Coronary artery (tissue), 2 donors: ENCODE measurements at regions not wholly inside any gene's neighbourhood (a gene's known extent, or its start where the extent isn't known, plus 50 kb on each side); places are given as distances from the start of the nearest gene placed in this dataset.

ENCODE experiments used
- DNase-seq: peaks from one replicate; pipeline ENCODE4 v3.0.0-alpha.2; 2017; ENCODE audit warnings: low spot score
- H3K27ac ChIP-seq, 2 donors: fragments of 200-600 bp; sonication (generic); one replicate each; pipeline ENCODE4 v1.5.1; 2016 to 2019
- H3K4me3 ChIP-seq: fragments of 200-600 bp; sonication (generic); 2 replicates; pipeline ENCODE4 v1.5.1; 2016; ENCODE audit warnings: mild to moderate bottlenecking, moderate library complexity
- TF ChIP-seq, protein P1 (sequence below): fragments of 200-600 bp; sonication (generic); IDR thresholded peaks from one replicate; pipeline ENCODE4 v1.5.1; 2019; ENCODE audit warnings: antibody characterized with exemption

- DNase-seq = no peak
- TF ChIP-seq, protein P1, sequence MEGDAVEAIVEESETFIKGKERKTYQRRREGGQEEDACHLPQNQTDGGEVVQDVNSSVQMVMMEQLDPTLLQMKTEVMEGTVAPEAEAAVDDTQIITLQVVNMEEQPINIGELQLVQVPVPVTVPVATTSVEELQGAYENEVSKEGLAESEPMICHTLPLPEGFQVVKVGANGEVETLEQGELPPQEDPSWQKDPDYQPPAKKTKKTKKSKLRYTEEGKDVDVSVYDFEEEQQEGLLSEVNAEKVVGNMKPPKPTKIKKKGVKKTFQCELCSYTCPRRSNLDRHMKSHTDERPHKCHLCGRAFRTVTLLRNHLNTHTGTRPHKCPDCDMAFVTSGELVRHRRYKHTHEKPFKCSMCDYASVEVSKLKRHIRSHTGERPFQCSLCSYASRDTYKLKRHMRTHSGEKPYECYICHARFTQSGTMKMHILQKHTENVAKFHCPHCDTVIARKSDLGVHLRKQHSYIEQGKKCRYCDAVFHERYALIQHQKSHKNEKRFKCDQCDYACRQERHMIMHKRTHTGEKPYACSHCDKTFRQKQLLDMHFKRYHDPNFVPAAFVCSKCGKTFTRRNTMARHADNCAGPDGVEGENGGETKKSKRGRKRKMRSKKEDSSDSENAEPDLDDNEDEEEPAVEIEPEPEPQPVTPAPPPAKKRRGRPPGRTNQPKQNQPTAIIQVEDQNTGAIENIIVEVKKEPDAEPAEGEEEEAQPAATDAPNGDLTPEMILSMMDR = no peak
- Histone ChIP-seq H3K4me3 (peak overlapping the region; percentile 57), H3K27ac (peak overlapping the region; percentile 41 to 69)
Observed at GRCh38 chr10:29858702-29859267, 200.6 kb downstream of the JCAD start.

DNA sequence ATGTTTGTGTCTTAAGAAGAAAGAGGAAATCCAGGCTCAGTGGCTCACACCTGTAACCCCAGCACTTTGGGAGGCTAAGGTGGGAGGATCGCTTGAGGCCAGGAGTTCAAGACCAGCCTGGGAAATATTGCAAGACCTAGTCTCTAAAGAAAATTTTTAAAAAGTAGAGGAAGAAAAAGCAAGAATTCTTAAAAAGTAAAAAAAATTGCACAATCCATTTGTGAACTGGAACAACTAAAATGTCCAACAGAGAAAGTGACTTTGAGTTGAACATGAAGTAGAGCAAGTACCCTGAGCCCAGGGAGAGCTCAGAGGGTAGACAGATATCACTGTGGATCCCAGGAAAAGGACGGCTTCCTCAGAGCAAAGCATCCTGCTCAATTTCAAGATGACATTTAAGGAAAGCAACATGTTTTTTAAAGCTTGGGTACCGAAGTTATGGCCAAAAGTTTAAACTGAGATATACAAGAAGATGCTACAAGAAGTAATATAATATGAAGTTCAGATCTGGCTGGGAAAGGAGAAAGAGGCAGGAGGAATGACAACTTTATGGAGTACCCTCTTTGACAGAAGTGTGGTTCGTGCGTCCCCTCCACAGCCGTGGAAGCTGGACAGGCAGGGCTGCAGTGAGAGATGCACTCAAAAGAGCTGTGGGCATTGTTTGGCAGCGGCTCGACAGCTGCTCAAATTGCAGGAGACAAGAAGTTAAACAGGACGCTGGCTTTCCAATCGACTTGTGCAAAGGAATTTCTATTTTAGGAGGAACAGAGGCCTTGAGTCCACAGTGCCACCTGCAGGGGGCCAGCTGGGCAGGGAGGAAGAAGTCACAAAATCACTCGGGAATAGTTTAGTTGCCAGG, 201.3 kb downstream of the JCAD start:
- DNase-seq = peak; percentile 88

DNA sequence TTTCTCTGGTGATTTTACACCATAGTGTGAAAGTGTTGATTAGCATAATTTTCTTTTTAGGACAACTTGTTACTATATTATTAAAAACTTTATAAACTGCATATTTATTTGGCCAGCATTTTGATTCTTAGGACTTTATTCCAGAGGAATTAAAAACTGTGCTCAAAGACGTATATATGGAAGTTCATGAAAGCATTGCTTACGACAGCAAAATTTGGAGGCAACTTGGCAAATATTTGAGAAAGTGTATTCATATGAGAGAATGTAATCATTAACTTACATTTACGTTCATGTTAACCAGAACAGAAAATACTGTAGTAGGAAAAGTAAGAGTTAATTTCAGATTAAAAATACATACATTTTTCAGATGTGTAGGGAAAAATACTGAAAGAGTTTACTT, 203.1 kb downstream of the JCAD start:
- TF ChIP-seq, protein P1 = no peak
- no peak for DNase-seq
- Histone ChIP-seq H3K4me3 (no peak overlapping the region), H3K27ac (no peak overlapping the region)

More for the DNA sequence above, 201.3 kb downstream of the JCAD start:
- TF ChIP-seq, protein P1 = peak; percentile 85
- H3K27ac ChIP-seq = peak overlapping the region; percentile 41 to 69
- H3K4me3 ChIP-seq = peak overlapping the region; percentile 57

DNA sequence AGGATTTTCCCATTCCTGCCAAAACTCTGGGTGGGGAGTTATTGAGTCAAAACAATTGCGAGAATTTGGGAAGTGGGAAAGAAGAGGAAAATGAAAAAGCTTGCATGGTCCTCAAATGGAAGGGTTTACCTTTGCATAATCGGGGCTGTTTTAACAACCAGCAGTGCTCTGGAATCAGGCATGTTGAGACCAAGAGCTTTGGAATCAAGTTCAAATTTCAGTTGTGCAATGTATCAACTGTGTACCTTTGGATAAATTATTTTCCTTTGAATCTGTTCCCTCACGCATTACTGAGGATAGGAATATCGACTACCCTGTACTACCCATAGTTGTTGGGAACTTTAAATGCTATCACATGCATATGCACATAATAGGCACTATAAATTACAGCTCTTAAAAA, 205.5 kb downstream of the JCAD start:
- Histone ChIP-seq H3K4me3 (no peak overlapping the region), H3K27ac (no peak overlapping the region)
- TF ChIP-seq, protein P1 = no peak
- no peak for DNase-seq

GRCh38 chr10:29851241-29851640, 208.1 kb downstream of the JCAD start:
- Histone ChIP-seq H3K4me3 (no peak overlapping the region), H3K27ac (no peak overlapping the region)
- no peak for DNase-seq
- TF ChIP-seq, protein P1 = no peak

DNA sequence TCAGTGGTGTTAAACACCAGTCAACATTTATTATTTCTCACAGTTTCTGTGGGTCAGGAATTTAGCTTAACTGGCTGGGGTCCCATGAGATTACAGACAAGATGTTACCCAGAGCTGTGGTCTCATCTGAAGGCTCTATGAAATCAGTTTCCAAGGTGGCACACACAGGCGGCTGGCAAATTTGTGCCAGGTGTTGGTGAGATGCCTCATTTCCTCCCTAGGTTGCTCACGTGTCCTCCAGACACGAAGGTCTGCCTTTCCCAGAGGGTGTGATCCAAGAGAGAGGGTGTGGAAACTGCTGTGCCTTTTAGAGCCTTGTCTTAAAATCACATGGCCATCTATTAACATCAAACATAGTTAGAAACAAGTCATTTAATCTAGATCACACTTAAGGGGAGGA, 209.0 kb downstream of the JCAD start:
- Histone ChIP-seq H3K4me3 (no peak overlapping the region), H3K27ac (peak overlapping the region; percentile 2 to 85)
- TF ChIP-seq, protein P1 = no peak
- DNase-seq = no peak

- peak overlapping the region; percentile 56 to 85 for H3K27ac ChIP-seq
- no peak for DNase-seq
- TF ChIP-seq, protein P1 = no peak
- peak overlapping the region; percentile 29 for H3K4me3 ChIP-seq
Observed at GRCh38 chr10:29849886-29850285, 209.5 kb downstream of the JCAD start.
